B cell (primary cell): ENCODE measurements at regions not wholly inside any gene's neighbourhood (a gene's known extent, or its start where the extent isn't known, plus 50 kb on each side); places are given as distances from the start of the nearest gene placed in this dataset.

Experiments used
- ATAC-seq: fragments of 200-7000 bp; cut with Tn5 transposase; one replicate; pipeline ENCODE4 v1.10.0; 2021; ENCODE audit warnings: low read depth, mild to moderate bottlenecking, moderate number of reproducible peaks, moderate library complexity
- CTCF ChIA-PET: fragments of 350-600 bp; sonication (Branson Sonifier 250); formaldehyde crosslinking; loops from one replicate; lab custom pipeline; 2021; ENCODE audit warnings: antibody characterized with exemption, inconsistent platforms; lab: Charles Lee
- POLR2A ChIA-PET: fragments of 350-600 bp; sonication (Branson Sonifier 250); formaldehyde crosslinking; loops from one replicate; lab custom pipeline; 2021; ENCODE audit warnings: antibody characterized with exemption; lab: Charles Lee
- DNase-seq: peaks from one replicate; pipeline ENCODE4 v3.0.0; 2013
- H2AFZ ChIP-seq: 2 replicates; pipeline ENCODE4 v1.6.1; 2012; ENCODE audit warnings: mild to moderate bottlenecking, low read depth, low read length; ENCODE audit not compliant: insufficient read depth, poor library complexity, severe bottlenecking
- H3K27ac ChIP-seq, 2 donors: 1 replicate in 1 of 2; 2 replicates in 1 of 2; pipeline ENCODE4 v1.5.1; 2012 to 2013; ENCODE audit warnings: low read length in 2 of 2, mild to moderate bottlenecking in 2 of 2, moderate library complexity in 1 of 2
- H3K27me3 ChIP-seq, 4 experiments: fragments of 200-600 bp in 1 of 4; sonication (generic) in 1 of 4; replicated peaks in 1 of 4; 1 replicate in 2 of 4; 2 replicates in 2 of 4; pipeline versions ENCODE4 v1.6.1 to v1.7.0; 2013 to 2016; ENCODE audit warnings: low read length in 3 of 4, mild to moderate bottlenecking in 2 of 4, mixed read lengths in 1 of 4, moderate library complexity in 1 of 4; ENCODE audit not compliant: insufficient read depth in 4 of 4, control insufficient read depth in 3 of 4; ENCODE audit errors: control extremely low read depth in 1 of 4
- H3K36me3 ChIP-seq, 2 experiments: replicated peaks in 1 of 2; 1 replicate in 1 of 2; 2 replicates in 1 of 2; pipeline versions ENCODE4 v1.6.1 to v1.7.1; 2013; ENCODE audit warnings: low read length in 1 of 2; ENCODE audit not compliant: insufficient read depth in 2 of 2, control insufficient read depth in 1 of 2; ENCODE audit errors: control extremely low read depth in 1 of 2, extremely low read depth in 1 of 2
- H3K4me1 ChIP-seq, 2 donors: fragments of 200-600 bp in 1 of 2; sonication (generic) in 1 of 2; 1 replicate in 1 of 2; 2 replicates in 1 of 2; pipeline versions ENCODE4 v1.5.1 to v1.6.1; 2013 to 2017; ENCODE audit warnings: low read length in 2 of 2; ENCODE audit not compliant: control insufficient read depth in 2 of 2, insufficient read depth in 2 of 2
- H3K4me2 ChIP-seq: replicated peaks from 2 replicates; pipeline ENCODE3; 2012; ENCODE audit warnings: mild to moderate bottlenecking, low read depth, low read length; ENCODE audit not compliant: poor library complexity, severe bottlenecking
- H3K4me3 ChIP-seq, 5 experiments: fragments of 200-600 bp in 1 of 5; sonication (generic) in 1 of 5; 1 replicate in 3 of 5; 2 replicates in 2 of 5; pipeline versions ENCODE4 v1.5.1 to v1.7.0; 2011 to 2016; ENCODE audit warnings: low read length in 4 of 5, mild to moderate bottlenecking in 4 of 5, low read depth in 2 of 5, control low read depth in 1 of 5, moderate library complexity in 1 of 5; ENCODE audit not compliant: insufficient read depth in 1 of 5; ENCODE audit errors: control extremely low read depth in 1 of 5, extremely low read depth in 1 of 5
- H3K79me2 ChIP-seq: fragments of 200-600 bp; sonication (generic); one replicate; pipeline ENCODE4 v1.6.0; 2016; ENCODE audit warnings: low read length; ENCODE audit not compliant: control insufficient read depth, insufficient read depth
- H3K9ac ChIP-seq: fragments of 200-600 bp; sonication (generic); 2 replicates; pipeline ENCODE4 v1.6.1; 2017; ENCODE audit warnings: mild to moderate bottlenecking, low read length, moderate library complexity
- H3K9me3 ChIP-seq, 3 donors: one replicate each; pipeline versions ENCODE4 v1.6.1 to v1.7.1; 2013; ENCODE audit warnings: low read length in 2 of 3; ENCODE audit not compliant: control insufficient read depth in 2 of 3, insufficient read depth in 1 of 3; ENCODE audit errors: control extremely low read depth in 1 of 3
- H4K20me1 ChIP-seq: 2 replicates; pipeline ENCODE4 v1.6.0; 2012; ENCODE audit warnings: mild to moderate bottlenecking, low read length; ENCODE audit not compliant: insufficient read depth, control insufficient read depth, poor library complexity, severe bottlenecking
- H3K27ac Mint-ChIP-seq: one replicate; pipeline ENCODE4 v1.8.0; 2021; ENCODE audit warnings: mixed read lengths
- H3K27me3 Mint-ChIP-seq: one replicate; pipeline ENCODE4 v1.8.0; 2021; ENCODE audit warnings: mixed read lengths
- H3K4me1 Mint-ChIP-seq: one replicate; pipeline ENCODE4 v1.8.0; 2021; ENCODE audit warnings: mixed read lengths
- H3K4me3 Mint-ChIP-seq: one replicate; pipeline ENCODE4 v1.8.0; 2021; ENCODE audit warnings: mixed read lengths
- H3K9me3 Mint-ChIP-seq: one replicate; pipeline ENCODE4 v1.8.0; 2022; ENCODE audit warnings: mixed read lengths; ENCODE audit not compliant: insufficient read depth
- CTCF ChIP-seq: fragments of 200-600 bp; IDR thresholded peaks from one replicate; pipeline ENCODE4 v1.8.0; 2022; ENCODE audit warnings: antibody characterized with exemption, mild to moderate bottlenecking
- EZH2 ChIP-seq: IDR thresholded peaks from 2 replicates; pipeline ENCODE4 v1.6.1; 2012; ENCODE audit warnings: borderline replicate concordance, low read depth, mild to moderate bottlenecking, moderate library complexity, low read length; ENCODE audit not compliant: insufficient read depth, poor library complexity, severe bottlenecking
- WGBS: methylation state at CpG from one replicate; pipeline ENCODE4 v1.1.5; 2013; ENCODE audit warnings: missing lambda C conversion rate; ENCODE audit not compliant: insufficient coverage; 5-methylcytosine and 5-hydroxymethylcytosine counted together
- intact Hi-C: fragments of 100-400 bp; cut with micrococcal nuclease; formaldehyde crosslinking; loops from one replicate; pipeline ENCODE4 v1.10.0; 2022

GRCh38 chr12:115758877-115759620, 518.4 kb downstream of the MED13L start:
- H3K4me1 Mint-ChIP-seq, result no peaks in the 10 kb centered on the region
- TF ChIP-seq CTCF (no peak), EZH2 (no peak)
- Histone ChIP-seq H4K20me1 (no peaks in the 10 kb centered on the region), H3K4me1 (no peaks in the 10 kb centered on the region), H3K9ac (no peak overlapping the region), H3K79me2 (no peaks in the 10 kb centered on the region), H3K4me2 (no peak overlapping the region), H2AFZ (no peak overlapping the region), H3K27ac (no peak overlapping the region), H3K27me3 (peaks cover 0 to 7% (median 0%) of the 10 kb centered on the region in 4 experiments), H3K9me3 (no peaks in the 10 kb centered on the region), H3K36me3 (no peaks in the 10 kb centered on the region), H3K4me3 (no peak overlapping the region)
- POLR2A ChIA-PET, result no interaction called here
- no peak overlapping the region for H3K27ac Mint-ChIP-seq
- DNase-seq (no peak), ATAC-seq (no peak)
- H3K9me3 Mint-ChIP-seq, result no peaks in the 10 kb centered on the region
- WGBS, result 88% methylated on average over 5 of the region's 9 CpGs
- intact Hi-C loops, result no loop called here
- peaks cover 12% of the 10 kb centered on the region for H3K27me3 Mint-ChIP-seq
- no peak overlapping the region for H3K4me3 Mint-ChIP-seq
- CTCF ChIA-PET, result no interaction called here

GRCh38 chr12:115758183-115758582, 519.3 kb downstream of the MED13L start:
- Histone ChIP-seq H3K4me3 (no peak overlapping the region), H4K20me1 (no peaks in the 10 kb centered on the region), H2AFZ (no peak overlapping the region), H3K27ac (no peak overlapping the region), H3K27me3 (peaks cover 0 to 7% (median 0%) of the 10 kb centered on the region in 4 experiments), H3K9me3 (no peaks in the 10 kb centered on the region), H3K36me3 (no peaks in the 10 kb centered on the region), H3K4me1 (no peaks in the 10 kb centered on the region), H3K79me2 (no peaks in the 10 kb centered on the region), H3K4me2 (no peak overlapping the region), H3K9ac (no peak overlapping the region)
- H3K4me3 Mint-ChIP-seq, result no peak overlapping the region
- no peak overlapping the region for H3K27ac Mint-ChIP-seq
- intact Hi-C loops, result no loop called here
- CTCF ChIA-PET, result no interaction called here
- 100% methylated on average over 1 of the region's 5 CpGs for WGBS
- TF ChIP-seq CTCF, result no peak
- no peak for TF ChIP-seq EZH2
- H3K27me3 Mint-ChIP-seq, result peaks cover 12% of the 10 kb centered on the region
- no peak for DNase-seq
- no peak for ATAC-seq
- H3K9me3 Mint-ChIP-seq, result no peaks in the 10 kb centered on the region
- no peaks in the 10 kb centered on the region for H3K4me1 Mint-ChIP-seq
- POLR2A ChIA-PET, result no interaction called here
